Keratinocyte (primary cell): ENCODE measurements at regions not wholly inside any gene's neighbourhood (a gene's known extent, or its start where the extent isn't known, plus 50 kb on each side); places are given as distances from the start of the nearest gene placed in this dataset.

ENCODE experiments used
- CTCF ChIP-seq, 3 experiments: IDR thresholded peaks in 1 of 3; conservative IDR thresholded peaks in 1 of 3; optimal IDR thresholded peaks in 1 of 3; 2 replicates in 2 of 3; 3 replicates in 1 of 3; pipeline versions ENCODE3 to v1.5.1; 2011; ENCODE audit warnings: low read length in 3 of 3, mild to moderate bottlenecking in 3 of 3, moderate library complexity in 2 of 3, control low read depth in 1 of 3, inconsistent platforms in 1 of 3; ENCODE audit not compliant: insufficient read depth in 2 of 3; ENCODE audit errors: extremely low read depth in 1 of 3
- EZH2 ChIP-seq: IDR thresholded peaks from one replicate; pipeline ENCODE4 v1.6.1; 2012; ENCODE audit warnings: inconsistent platforms, mild to moderate bottlenecking, low read length, moderate library complexity

GRCh38 chr5:155870636-155871035, 456.3 kb upstream of the SGCD start:
- no peak for TF ChIP-seq CTCF (optimal IDR thresholded peaks at IDR 0.05 in 1 of 3, IDR thresholded peaks at IDR 0.05 in 1 of 3, conservative IDR thresholded peaks at IDR 0.05 in 1 of 3; ENCODE audit: extremely low read depth in 1 of 3, insufficient read depth in 2 of 3, low read length in 3 of 3)
- no peak for TF ChIP-seq EZH2
